ENCODE measurements at regions not wholly inside any gene's neighbourhood (a gene's known extent, or its start where the extent isn't known, plus 50 kb on each side); places are given as distances from the start of the nearest gene placed in this dataset.

- no peak for DNase-seq (ENCODE audit: extremely low spot score)
- CTCF ChIA-PET = no interaction called here
- TF ChIP-seq SUZ12 (IDR thresholded peaks at IDR 0.05) = no peak
- TF ChIP-seq BHLHE40 (IDR thresholded peaks at IDR 0.05; ENCODE audit: borderline replicate concordance) = no peak
- no peak for TF ChIP-seq PKNOX1 (IDR thresholded peaks at IDR 0.05)
- no peak for TF ChIP-seq ELF4 (IDR thresholded peaks at IDR 0.05)
- TF ChIP-seq FOXM1 (IDR thresholded peaks at IDR 0.05; ENCODE audit: borderline replicate concordance) = no peak
- no peak for TF ChIP-seq TARDBP (IDR thresholded peaks at IDR 0.05)
- TF ChIP-seq ARNT (IDR thresholded peaks at IDR 0.05) = no peak
- no peak for TF ChIP-seq FOXK2 (IDR thresholded peaks at IDR 0.05)
- no peak for TF ChIP-seq ZNF384 (IDR thresholded peaks at IDR 0.05)
- no peak for TF ChIP-seq LEF1 (IDR thresholded peaks at IDR 0.05; ENCODE audit: borderline replicate concordance)
- TF ChIP-seq L3MBTL2 (conservative IDR thresholded peaks at IDR 0.05) = no peak
- no peak for TF ChIP-seq HDGF (IDR thresholded peaks at IDR 0.05; ENCODE audit: borderline replicate concordance)
- no peak for TF ChIP-seq SP1 (IDR thresholded peaks at IDR 0.05)
- TF ChIP-seq NFRKB (IDR thresholded peaks at IDR 0.05) = no peak
- TF ChIP-seq FOXA1 (IDR thresholded peaks at IDR 0.05) = no peak
- no peak for TF ChIP-seq CTBP1 (IDR thresholded peaks at IDR 0.05; ENCODE audit: borderline replicate concordance)
- POLR2A ChIA-PET = no interaction called here
These were observed 241.4 kb upstream of the CLNK start for GRCh38 chr4:10925996-10926395.

GRCh38 chr4:10924274-10924673 lies 239.7 kb upstream of the CLNK start:
- DNase-seq (ENCODE audit: extremely low spot score) = no peak
- CTCF ChIA-PET = no interaction called here
- no peak for TF ChIP-seq HDGF (IDR thresholded peaks at IDR 0.05; ENCODE audit: borderline replicate concordance)
- no peak for TF ChIP-seq ZNF384 (IDR thresholded peaks at IDR 0.05)
- TF ChIP-seq SUZ12 (IDR thresholded peaks at IDR 0.05) = no peak
- no peak for TF ChIP-seq NFRKB (IDR thresholded peaks at IDR 0.05)
- no peak for TF ChIP-seq BHLHE40 (IDR thresholded peaks at IDR 0.05; ENCODE audit: borderline replicate concordance)
- no peak for TF ChIP-seq ARNT (IDR thresholded peaks at IDR 0.05)
- no peak for TF ChIP-seq FOXA1 (IDR thresholded peaks at IDR 0.05)
- TF ChIP-seq SP1 (IDR thresholded peaks at IDR 0.05) = no peak
- no peak for TF ChIP-seq LEF1 (IDR thresholded peaks at IDR 0.05; ENCODE audit: borderline replicate concordance)
- TF ChIP-seq FOXK2 (IDR thresholded peaks at IDR 0.05) = no peak
- TF ChIP-seq TARDBP (IDR thresholded peaks at IDR 0.05) = no peak
- TF ChIP-seq FOXM1 (IDR thresholded peaks at IDR 0.05; ENCODE audit: borderline replicate concordance) = no peak
- TF ChIP-seq ELF4 (IDR thresholded peaks at IDR 0.05) = no peak
- POLR2A ChIA-PET = no interaction called here

- no peak for DNase-seq (ENCODE audit: extremely low spot score)
- no peak for TF ChIP-seq FOXA1 (IDR thresholded peaks at IDR 0.05)
- TF ChIP-seq PKNOX1 (IDR thresholded peaks at IDR 0.05) = no peak
- no peak for TF ChIP-seq ZNF384 (IDR thresholded peaks at IDR 0.05)
- TF ChIP-seq TARDBP (IDR thresholded peaks at IDR 0.05) = no peak
- TF ChIP-seq L3MBTL2 (conservative IDR thresholded peaks at IDR 0.05) = no peak
- TF ChIP-seq LEF1 (IDR thresholded peaks at IDR 0.05; ENCODE audit: borderline replicate concordance) = no peak
- no peak for TF ChIP-seq SUZ12 (IDR thresholded peaks at IDR 0.05)
- no peak for TF ChIP-seq NFRKB (IDR thresholded peaks at IDR 0.05)
- CTCF ChIA-PET = no interaction called here
- POLR2A ChIA-PET = no interaction called here
These were observed 233.0 kb upstream of the CLNK start for GRCh38 chr4:10917566-10917965.

GRCh38 chr4:10898072-10898471 lies 213.5 kb upstream of the CLNK start:
- DNase-seq (ENCODE audit: extremely low spot score) = no peak
- POLR2A ChIA-PET = no interaction called here
- TF ChIP-seq FOXK2 (IDR thresholded peaks at IDR 0.05) (no peak), FOXM1 (IDR thresholded peaks at IDR 0.05; ENCODE audit: borderline replicate concordance) (no peak), CTBP1 (IDR thresholded peaks at IDR 0.05; ENCODE audit: borderline replicate concordance) (no peak), L3MBTL2 (conservative IDR thresholded peaks at IDR 0.05) (no peak), BHLHE40 (IDR thresholded peaks at IDR 0.05; ENCODE audit: borderline replicate concordance) (no peak), ARNT (IDR thresholded peaks at IDR 0.05) (no peak), PKNOX1 (IDR thresholded peaks at IDR 0.05) (no peak), ZNF384 (IDR thresholded peaks at IDR 0.05) (no peak), TARDBP (IDR thresholded peaks at IDR 0.05) (no peak), ELF4 (IDR thresholded peaks at IDR 0.05) (no peak), SUZ12 (IDR thresholded peaks at IDR 0.05) (no peak), FOXA1 (IDR thresholded peaks at IDR 0.05) (no peak), SP1 (IDR thresholded peaks at IDR 0.05) (no peak), HDGF (IDR thresholded peaks at IDR 0.05; ENCODE audit: borderline replicate concordance) (no peak), LEF1 (IDR thresholded peaks at IDR 0.05; ENCODE audit: borderline replicate concordance) (no peak), NFRKB (IDR thresholded peaks at IDR 0.05) (no peak)
- CTCF ChIA-PET = no interaction called here

- ChIA-PET CTCF (no interaction called here), POLR2A (no interaction called here)
- no peak for DNase-seq (ENCODE audit: extremely low spot score)
- TF ChIP-seq TARDBP (IDR thresholded peaks at IDR 0.05) = no peak
- no peak for TF ChIP-seq ZNF384 (IDR thresholded peaks at IDR 0.05)
These were observed 212.5 kb upstream of the CLNK start for GRCh38 chr4:10897076-10897475.

- POLR2A ChIA-PET = no interaction called here
- TF ChIP-seq TARDBP (IDR thresholded peaks at IDR 0.05) = no peak
- TF ChIP-seq L3MBTL2 (conservative IDR thresholded peaks at IDR 0.05) = no peak
- TF ChIP-seq ELF4 (IDR thresholded peaks at IDR 0.05) = no peak
- TF ChIP-seq SUZ12 (IDR thresholded peaks at IDR 0.05) = no peak
- no peak for TF ChIP-seq HDGF (IDR thresholded peaks at IDR 0.05; ENCODE audit: borderline replicate concordance)
- TF ChIP-seq ARNT (IDR thresholded peaks at IDR 0.05) = no peak
- TF ChIP-seq FOXM1 (IDR thresholded peaks at IDR 0.05; ENCODE audit: borderline replicate concordance) = no peak
- TF ChIP-seq SP1 (IDR thresholded peaks at IDR 0.05) = no peak
- no peak for TF ChIP-seq NFRKB (IDR thresholded peaks at IDR 0.05)
- TF ChIP-seq FOXA1 (IDR thresholded peaks at IDR 0.05) = no peak
- no peak for TF ChIP-seq BHLHE40 (IDR thresholded peaks at IDR 0.05; ENCODE audit: borderline replicate concordance)
- TF ChIP-seq LEF1 (IDR thresholded peaks at IDR 0.05; ENCODE audit: borderline replicate concordance) = no peak
- TF ChIP-seq FOXK2 (IDR thresholded peaks at IDR 0.05) = no peak
- CTCF ChIA-PET = interaction anchor here (0.7 kb wide), 1 partner anchor 401 kb away, joined by 3 read pairs; no protein-coding TSS in a partner anchor
- DNase-seq (ENCODE audit: extremely low spot score) = no peak
These were observed 208.8 kb upstream of the CLNK start for GRCh38 chr4:10893395-10893794.

Data from HEK293T (cell line).